ENCODE measurements at regions not wholly inside any gene's neighbourhood (a gene's known extent, or its start where the extent isn't known, plus 50 kb on each side); places are given as distances from the start of the nearest gene placed in this dataset.

DNA sequence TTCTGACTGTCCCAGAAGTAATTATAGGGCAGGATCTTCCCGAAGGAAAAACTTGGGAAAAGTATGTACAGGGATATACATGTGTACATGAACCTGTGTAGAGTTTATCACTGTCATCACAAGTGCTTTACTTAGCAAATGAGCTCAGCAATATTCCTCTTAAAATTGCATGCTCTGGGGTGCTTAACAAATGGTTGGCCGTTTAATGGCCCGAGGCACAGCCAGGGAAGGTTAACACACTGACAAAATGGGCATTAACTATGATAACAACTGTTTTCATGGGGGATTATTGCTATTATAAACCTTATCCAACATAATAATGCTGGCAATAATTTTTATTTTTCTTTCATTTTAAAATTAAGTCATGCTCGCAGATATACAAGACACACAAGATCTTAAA is 459.3 kb downstream of the TUSC7 start:
- no peak for TF ChIP-seq CTCF (IDR thresholded peaks at IDR 0.05; ENCODE audit: insufficient read depth, missing control alignments)
- no peak for FAIRE-seq
- no peak for DNase-seq (ENCODE audit: insufficient read length, low spot score)

GRCh38 chr3:117170094-117170493 is 460.5 kb downstream of the TUSC7 start:
- FAIRE-seq, result no peak
- TF ChIP-seq CTCF (IDR thresholded peaks at IDR 0.05; ENCODE audit: insufficient read depth, missing control alignments), result no peak

DNA sequence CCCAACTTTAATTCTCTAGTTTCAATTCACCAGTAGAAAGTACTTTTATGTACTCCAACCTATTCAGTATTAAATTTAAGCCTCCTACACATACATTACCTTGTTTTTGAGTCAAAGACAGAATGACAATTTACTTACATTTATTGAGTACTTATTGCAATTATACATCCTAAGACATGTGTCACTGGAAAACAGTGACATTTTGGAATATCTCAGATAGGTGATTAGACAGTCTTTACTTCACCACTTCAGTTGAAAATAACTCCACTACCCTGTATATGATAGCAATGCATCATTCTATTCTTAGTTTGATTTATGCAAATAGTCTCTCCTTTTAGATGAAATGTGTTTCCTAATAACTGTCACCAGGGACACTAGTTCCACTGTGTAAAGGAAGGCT is 461.5 kb downstream of the TUSC7 start:
- FAIRE-seq, result no peak
- no peak for DNase-seq (ENCODE audit: insufficient read length, low spot score)

More at GRCh38 chr3:117170094-117170493, 460.5 kb downstream of the TUSC7 start:
- DNase-seq (ENCODE audit: insufficient read length, low spot score), result no peak

DNA sequence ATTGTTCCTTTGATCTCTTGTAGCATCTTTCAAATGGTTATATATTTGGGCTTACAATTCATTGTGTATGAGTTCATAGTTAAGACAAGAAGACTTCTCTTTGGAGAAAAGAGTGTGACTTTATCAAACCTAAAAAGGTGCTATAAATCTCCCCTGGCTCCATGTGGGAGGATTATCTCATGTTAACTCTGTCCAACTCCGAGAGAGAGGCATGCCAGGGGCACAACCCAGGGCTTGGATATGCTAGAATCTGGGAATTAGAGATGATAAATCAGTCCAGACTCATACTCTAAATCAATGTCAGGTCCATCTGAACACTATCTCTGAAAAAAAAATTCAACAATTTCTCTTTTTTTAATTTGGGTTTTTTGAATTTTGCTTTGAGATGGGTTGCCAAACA is 462.8 kb downstream of the TUSC7 start:
- DNase-seq (ENCODE audit: insufficient read length, low spot score) (no peak), FAIRE-seq (no peak)
- TF ChIP-seq CTCF (IDR thresholded peaks at IDR 0.05; ENCODE audit: insufficient read depth, missing control alignments), result no peak

More for the DNA sequence above, 461.5 kb downstream of the TUSC7 start:
- TF ChIP-seq CTCF (IDR thresholded peaks at IDR 0.05; ENCODE audit: insufficient read depth, missing control alignments), result no peak

GRCh38 chr3:117181222-117181621 is 471.6 kb downstream of the TUSC7 start:
- TF ChIP-seq CTCF (IDR thresholded peaks at IDR 0.05; ENCODE audit: insufficient read depth, missing control alignments), result no peak
- FAIRE-seq (no peak), DNase-seq (ENCODE audit: insufficient read length, low spot score) (no peak)

GRCh38 chr3:117184574-117184973 is 475.0 kb downstream of the TUSC7 start:
- no peak for TF ChIP-seq CTCF (IDR thresholded peaks at IDR 0.05; ENCODE audit: insufficient read depth, missing control alignments)
- FAIRE-seq (no peak), DNase-seq (ENCODE audit: insufficient read length, low spot score) (no peak)

GRCh38 chr3:117191245-117191644 is 481.7 kb downstream of the TUSC7 start:
- TF ChIP-seq CTCF (IDR thresholded peaks at IDR 0.05; ENCODE audit: insufficient read depth, missing control alignments), result no peak
- DNase-seq (ENCODE audit: insufficient read length, low spot score), result no peak
- FAIRE-seq, result no peak
